ENCODE measurements at regions not wholly inside any gene's neighbourhood (a gene's known extent, or its start where the extent isn't known, plus 50 kb on each side); places are given as distances from the start of the nearest gene placed in this dataset.

DNA sequence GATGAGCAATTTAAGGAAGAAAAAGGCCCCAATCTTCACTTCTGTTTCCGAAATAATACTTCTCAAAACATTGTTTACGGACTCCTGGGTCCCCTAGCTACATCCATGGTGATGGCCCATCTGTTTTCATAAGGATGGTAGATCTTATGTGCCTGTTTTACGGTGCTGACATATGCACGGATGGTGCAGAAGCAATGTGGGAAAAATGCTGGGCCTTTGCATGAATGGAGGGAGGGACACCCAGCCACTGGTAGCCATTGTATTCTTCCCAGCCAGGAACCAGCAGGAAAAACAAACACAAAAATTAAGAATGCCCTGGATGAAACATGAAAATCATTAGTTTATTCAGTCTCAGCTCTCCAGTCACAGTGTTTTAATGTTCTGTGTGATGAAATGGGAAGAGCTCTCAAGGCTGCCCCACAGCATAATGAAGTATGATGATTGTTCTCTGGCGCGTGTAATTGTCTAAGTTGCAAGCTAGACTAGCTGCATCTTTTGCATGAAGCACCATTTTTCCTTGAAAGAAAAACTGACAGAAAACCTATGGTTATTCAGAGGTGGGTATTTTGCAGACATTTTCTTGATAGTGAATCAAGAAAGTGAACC, 1201.1 kb upstream of the SLC10A2 start:
- no peak for TF ChIP-seq ZNF274 (IDR thresholded peaks at IDR 0.05; ENCODE audit: borderline replicate concordance, extremely low read depth, low read length)
- no peak for TF ChIP-seq HDAC6 (IDR thresholded peaks at IDR 0.05; ENCODE audit: low read depth, low read length)
